Left forelimb (tissue), 1 donor: ENCODE measurements at regions not wholly inside any gene's neighbourhood (a gene's known extent, or its start where the extent isn't known, plus 50 kb on each side); places are given as distances from the start of the nearest gene placed in this dataset.
"Not testable (repeated sequence)": the region's sequence is repeated elsewhere in the genome, so short reads cannot be mapped to it uniquely, and the experiment has no call there.

ENCODE experiments used
- DNase-seq: peaks from one replicate; pipeline ENCODE4 v3.0.0-alpha.2; 2018; ENCODE audit warnings: low spot score

GRCh38 chr6:140830666-140831065 is 1302.1 kb upstream of the GJE1 start:
- no peak for DNase-seq

DNA sequence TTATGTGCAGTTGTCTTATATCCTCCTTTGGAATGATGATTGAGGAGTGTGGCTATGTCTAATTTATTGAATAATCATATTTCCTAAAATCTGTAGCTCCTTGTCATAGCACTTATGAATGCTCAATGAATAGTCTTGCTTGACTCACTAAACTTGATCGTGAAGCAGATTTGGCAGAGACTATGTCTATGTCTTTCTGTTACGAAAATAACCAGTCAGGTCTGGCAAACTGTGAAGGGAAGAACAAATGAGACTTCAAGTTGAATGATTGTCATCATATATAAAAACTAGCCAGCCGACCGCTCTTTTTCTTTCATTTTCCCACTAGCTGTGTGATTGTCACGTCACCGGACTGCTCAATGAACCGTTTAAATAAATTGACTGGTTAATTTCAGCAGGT is 1303.9 kb upstream of the GJE1 start:
- DNase-seq, result no peak

GRCh38 chr6:140827593-140827992 is 1305.1 kb upstream of the GJE1 start:
- DNase-seq, result no peak

GRCh38 chr6:140825731-140826130 is 1307.0 kb upstream of the GJE1 start:
- no peak for DNase-seq

- no peak for DNase-seq
Measured at GRCh38 chr6:140824595-140824994, 1308.1 kb upstream of the GJE1 start.

- no peak for DNase-seq
Measured at GRCh38 chr6:140821196-140821595, 1311.5 kb upstream of the GJE1 start.

DNA sequence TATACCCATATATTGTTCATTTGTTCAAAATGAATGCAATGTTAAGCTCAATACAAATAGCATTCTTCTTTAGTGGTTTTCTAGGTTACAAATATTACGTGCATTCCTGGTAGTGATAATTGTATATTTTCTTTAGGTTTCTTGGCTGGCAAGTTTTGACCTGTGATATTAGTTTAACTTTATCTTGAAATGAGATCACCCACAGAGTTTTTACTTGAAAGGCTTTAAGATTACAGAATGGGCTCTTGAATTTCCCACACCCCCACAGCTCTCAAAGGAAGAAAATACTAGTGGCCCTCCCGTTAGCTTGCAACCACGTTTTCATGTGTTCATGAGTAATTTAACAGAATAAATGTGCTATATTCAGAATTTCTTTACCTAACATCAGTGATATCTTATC is 1315.5 kb upstream of the GJE1 start:
- DNase-seq, result no peak

DNA sequence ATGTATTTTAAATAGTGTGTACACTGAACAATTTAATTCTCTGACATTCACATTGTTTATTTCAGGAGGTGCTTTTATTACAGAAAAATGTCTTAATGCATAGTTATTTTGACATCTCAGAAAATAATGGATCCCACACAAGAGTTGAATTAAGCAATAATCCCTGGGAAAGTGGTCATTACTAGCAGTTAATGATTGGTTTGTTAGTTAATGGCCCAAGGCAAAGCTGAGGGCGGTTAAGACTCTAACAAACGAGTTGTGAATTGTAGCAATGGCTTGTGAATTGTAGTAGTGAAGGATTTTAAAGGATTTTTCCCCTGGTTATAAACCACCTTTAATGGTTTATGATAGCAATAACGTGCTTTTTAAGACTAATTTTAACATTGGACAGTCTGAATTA is 1316.0 kb upstream of the GJE1 start:
- DNase-seq, result no peak

DNA sequence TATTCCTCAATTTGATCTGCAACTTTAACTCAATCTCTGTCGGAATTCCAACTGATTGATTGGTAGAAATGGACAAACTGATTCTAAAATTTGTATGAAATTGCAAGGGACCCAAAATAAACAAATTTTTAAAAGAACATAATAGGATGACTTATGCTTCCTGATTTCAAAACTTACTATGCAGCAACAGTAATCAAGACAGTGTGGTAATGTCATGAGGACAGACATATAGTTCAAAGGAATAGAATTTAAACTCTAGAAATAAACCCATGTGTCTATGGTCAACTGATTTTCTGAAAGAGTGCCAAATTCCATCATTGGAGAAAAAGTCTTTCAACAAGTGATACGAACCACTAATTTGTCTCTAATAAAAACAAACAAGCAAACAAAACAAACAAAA is 1320.1 kb upstream of the GJE1 start:
- DNase-seq, result no peak

DNA sequence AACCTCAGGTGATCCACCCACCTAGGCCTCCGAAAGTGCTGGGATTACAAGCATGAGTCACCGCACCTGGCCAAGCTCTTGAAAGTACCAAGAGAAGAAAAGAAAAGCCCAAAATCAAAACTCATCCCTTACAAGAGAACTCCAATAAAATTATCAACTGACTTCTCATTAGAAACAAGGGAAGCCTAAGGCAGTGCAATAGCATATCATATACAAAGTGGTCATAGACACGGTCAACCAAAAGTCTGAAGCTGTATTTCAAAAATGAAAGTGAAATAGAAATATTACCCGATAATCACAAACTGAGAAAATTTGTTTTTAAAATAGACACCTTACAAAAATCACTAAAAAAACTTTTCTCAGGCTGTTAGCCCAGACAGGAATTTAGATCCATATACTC is 1321.1 kb upstream of the GJE1 start:
- DNase-seq, result no peak

GRCh38 chr6:140809694-140810101 is 1323.0 kb upstream of the GJE1 start:
- no peak for DNase-seq

DNA sequence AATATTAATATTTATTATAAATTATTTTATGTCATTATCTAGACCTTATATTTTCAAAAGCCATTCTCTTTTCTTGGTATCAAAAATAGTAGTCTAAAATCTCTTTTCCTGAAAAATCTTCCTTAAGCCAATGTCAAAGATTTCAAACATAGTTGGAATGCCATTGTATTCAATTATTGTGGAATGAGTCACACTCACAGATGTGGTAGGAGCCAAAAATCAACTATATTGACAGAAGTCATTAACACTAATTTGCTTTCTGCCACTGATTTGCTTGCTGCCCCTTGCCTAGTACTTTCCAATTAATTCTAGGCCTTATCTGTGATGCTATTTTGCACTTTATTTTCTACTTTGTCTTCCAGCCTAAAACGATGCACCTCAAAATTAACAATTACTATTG is 1326.3 kb upstream of the GJE1 start:
- DNase-seq, result no peak

GRCh38 chr6:140794544-140794943 is 1338.2 kb upstream of the GJE1 start:
- no peak for DNase-seq

GRCh38 chr6:140790109-140790508 is 1342.6 kb upstream of the GJE1 start:
- DNase-seq, result no peak

GRCh38 chr6:140789466-140789865 is 1343.3 kb upstream of the GJE1 start:
- no peak for DNase-seq

DNA sequence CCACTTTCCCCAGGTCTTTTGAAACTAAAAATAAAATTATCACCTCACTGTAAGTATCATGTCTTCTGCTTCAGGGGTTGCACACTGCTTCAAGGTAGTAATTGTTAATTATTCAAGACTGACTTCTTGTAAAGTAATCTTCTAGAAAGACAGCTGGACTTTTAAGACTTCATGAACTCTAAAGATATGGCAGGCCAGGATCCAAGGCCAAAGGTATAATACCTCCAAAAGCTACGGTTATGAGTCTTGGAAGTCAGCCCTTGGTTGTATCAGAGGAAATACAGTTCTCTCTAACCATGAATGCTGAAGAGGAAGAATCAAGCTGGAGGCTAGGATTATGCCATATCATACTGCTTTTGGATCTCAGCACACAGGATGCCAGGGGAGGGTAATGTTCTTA is 1346.8 kb upstream of the GJE1 start:
- no peak for DNase-seq

DNA sequence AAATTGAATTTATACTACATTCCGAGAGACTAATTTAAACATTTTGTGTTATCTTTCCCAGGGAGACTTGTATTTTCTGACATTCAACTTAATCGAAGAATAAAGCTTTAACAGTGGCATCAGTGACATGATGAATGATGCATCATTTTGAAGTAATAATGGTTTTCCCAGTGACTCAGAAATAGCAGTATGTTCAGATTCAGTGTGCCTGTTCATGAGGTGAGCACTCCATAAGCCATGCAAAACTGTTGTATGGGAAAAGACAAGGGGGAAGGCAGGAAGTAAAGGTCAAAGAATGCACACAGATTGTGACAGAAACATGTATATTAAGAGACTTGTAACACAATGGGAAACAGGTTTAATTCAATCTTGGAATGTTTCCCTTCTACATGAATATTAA is 1348.2 kb upstream of the GJE1 start:
- DNase-seq, result no peak

GRCh38 chr6:140783504-140783903 is 1349.2 kb upstream of the GJE1 start:
- DNase-seq, result not testable (repeated sequence)

DNA sequence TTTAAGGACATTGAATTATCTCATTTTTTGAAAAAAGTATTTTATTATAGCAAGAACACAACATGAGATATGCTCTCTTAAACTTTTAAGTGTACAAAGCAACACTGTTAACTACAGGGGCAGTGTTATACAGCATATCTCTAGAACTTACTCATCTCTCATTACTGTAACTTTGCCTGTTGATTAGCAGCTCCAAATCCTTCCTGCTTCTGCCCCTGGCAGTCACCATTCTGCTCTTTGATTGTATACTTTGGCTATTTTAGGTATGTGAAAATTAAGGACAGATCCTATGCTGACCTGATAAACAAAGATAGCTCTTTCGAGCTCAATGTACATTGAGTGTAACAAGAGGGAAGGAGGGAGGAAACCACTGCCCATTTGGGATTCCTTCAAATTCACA is 1349.8 kb upstream of the GJE1 start:
- no peak for DNase-seq

DNA sequence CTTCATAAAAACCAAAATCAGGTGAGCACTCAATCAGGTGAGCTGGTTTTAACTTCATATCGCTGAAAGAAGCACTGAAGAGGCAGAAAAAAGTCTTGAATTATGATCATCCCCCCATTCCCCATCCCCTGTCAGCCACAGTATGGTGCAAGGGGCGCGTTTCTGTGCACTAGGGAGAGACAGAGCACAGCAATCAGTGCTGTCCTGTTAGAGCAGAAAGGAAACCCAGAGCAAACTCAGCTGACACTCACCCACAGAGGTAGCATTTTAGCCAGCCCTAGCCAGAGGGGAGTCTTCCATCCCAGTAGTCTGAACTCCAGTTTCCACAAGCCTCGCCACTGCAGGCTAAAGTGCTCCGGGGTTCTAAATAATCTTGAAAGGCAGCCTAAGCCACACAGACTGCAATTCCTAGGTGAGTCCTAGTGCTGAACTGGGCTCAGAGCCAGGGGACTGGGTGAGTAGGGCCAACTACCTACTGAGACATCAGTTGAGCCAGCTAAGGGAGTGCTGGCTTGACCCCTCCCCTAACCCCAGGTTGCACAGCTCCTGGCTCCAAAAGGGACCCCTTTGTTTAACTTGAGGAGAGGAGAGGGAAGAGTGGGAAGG is 1352.6 kb upstream of the GJE1 start:
- no peak for DNase-seq

GRCh38 chr6:140779341-140779740 is 1353.4 kb upstream of the GJE1 start:
- DNase-seq, result no peak

DNA sequence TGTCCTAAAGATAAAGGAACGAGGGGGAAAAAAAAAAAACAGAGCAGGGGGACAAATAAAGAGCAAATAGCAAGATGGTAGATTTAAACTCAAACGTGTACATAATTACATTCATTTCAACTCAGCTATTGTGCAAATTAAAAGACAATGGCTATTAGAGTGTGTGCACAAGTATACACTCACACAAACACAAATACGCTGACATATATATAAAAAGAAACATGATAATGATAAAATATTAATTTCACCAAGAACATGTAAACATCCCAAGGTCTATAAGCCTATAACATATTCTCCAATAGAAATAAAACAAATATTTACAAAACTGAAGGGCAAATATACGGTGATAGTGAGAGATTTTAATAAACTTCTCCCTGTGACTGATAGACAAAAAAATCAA is 1354.9 kb upstream of the GJE1 start:
- no peak for DNase-seq

DNA sequence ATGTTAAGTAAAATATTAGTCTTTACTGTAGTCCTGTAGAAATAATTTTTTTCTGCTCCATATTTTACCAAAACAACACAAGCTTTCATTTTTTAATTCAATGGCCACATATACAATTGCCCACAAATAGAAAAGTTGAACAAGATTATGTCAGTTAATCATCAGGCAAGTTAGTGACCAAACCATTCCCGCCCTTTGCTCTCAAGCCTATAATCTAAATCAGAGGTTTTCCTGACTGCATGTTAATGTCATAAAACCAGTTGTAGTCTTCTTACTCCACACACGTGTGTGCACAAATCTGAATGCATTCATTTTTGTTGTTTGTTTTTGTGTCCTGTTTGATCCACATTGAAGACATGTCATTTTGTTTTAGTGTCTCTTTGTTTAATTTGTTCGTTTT is 1357.7 kb upstream of the GJE1 start:
- DNase-seq, result no peak

- no peak for DNase-seq
Measured at GRCh38 chr6:140774080-140774505, 1358.6 kb upstream of the GJE1 start.

GRCh38 chr6:140773276-140773675 is 1359.4 kb upstream of the GJE1 start:
- DNase-seq, result no peak
